Stimulated activated CD8-positive, alpha-beta memory T cell treated with anti-CD3 and anti-CD28 coated beads, Interleukin-12 subunit alpha, Interleukin-12 subunit beta, amount 100 ng/mL, for 1 hour (primary cell): ENCODE measurements at regions not wholly inside any gene's neighbourhood (a gene's known extent, or its start where the extent isn't known, plus 50 kb on each side); places are given as distances from the start of the nearest gene placed in this dataset.

ENCODE experiments used
- DNase-seq: peaks from one replicate; pipeline ENCODE4 v3.0.0-alpha.2; 2020; ENCODE audit warnings: low read depth

DNA sequence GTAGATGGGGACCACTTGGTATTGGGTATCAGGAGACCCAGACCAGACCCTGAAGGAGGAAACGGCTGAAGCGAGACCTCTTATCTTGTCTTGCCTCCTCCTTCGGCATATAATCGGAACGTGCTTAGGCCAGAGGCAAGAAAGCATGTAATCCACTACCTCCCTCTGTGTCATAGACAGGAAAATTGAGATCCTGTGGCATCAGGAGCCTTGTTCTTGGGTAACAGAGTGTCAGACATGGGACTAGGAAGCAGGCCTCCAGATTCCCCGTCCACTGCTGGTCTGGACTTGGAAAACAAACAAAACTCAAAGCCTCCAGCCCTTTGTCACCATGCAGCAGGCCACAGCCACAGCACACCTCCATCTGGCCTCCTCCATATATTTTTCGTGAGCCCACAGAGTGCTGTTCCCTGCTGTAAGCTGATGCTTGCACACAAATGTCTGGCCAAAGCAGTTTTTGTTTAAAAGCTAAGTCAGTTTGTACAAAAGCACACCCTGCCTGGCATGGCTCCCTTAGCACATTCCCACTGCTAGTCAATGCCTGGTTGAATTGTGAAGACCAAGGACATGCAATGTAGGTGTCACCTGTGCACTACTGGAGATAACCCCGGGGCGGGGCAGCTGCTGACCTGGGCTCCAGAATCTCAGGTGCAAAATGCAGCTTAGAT is 510.9 kb downstream of the RPS24 start:
- no peak for DNase-seq

DNA sequence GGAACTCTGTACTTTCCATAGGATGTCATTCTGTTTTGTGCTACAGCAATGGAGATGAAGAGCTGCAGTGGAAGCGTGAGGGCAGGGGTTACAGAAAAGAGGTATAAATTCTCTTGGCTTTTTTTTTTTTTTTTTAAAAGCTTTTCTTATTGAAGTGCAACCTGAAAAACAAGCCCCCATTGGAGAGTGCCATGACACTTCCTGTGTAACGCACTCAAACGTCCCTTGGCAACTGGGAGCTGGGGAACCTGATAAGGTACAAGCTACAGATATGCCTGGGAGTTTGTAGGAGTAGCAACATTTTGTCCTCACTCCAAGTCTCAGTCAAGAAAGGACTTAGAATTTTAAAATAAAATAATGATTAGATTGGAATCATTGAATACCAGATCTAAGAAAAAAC is 512.1 kb downstream of the RPS24 start:
- no peak for DNase-seq

DNA sequence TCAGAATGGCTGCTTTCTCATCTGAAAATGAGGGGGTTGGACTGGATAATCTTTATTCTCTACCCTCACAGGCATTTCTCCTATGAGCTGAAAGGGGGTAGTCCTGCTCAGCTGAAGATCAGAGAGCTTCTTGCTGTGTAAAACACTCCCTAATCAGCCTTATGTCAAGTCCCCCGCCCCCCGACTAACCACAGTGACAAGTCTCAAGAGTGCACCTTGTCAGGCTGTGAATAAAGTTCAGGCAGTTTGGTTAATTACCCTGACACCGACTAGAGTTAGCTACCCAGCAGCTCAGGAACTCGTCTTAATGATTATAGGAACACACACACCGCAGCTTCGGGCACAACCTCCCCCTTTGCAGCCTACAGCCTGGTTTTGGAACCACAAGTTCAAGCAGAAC is 513.7 kb downstream of the RPS24 start:
- no peak for DNase-seq

DNA sequence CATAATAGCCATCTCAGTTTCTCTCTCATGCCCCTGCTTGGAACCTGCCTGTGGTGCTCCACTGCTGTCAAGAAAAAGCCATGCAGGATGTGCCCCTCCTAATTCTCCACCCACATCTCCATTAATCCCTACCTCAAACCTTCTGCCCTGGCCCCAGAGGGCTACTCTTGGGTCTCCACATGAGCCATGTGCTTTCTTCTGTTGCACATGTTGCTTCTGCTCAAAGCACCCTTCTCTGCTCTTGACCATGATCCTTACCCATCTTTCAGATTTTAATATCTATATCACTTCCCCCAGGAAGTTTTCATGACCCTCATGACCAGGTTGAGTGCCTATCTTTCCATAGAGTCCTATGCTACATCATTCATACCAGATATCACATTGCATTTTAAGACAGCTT is 514.2 kb downstream of the RPS24 start:
- no peak for DNase-seq

DNA sequence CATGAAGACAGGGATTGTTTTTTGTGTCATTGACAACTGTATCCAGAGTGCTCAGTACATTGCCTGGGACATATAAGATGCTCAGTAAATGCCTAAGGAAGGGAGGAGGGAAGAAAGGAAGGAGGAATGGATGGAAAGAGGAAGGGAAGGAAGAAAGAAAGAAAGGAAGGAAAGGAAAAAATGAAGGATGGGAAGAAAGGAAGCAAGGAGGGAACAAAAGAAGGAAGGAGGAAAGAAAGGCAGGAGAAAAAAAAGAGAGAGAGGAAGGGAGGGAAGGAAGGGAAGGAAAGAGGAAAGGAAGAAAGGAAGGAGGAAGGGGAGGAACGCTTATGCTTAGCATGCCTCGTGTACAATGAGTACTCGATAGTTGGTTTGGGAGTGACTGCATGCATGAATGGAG is 514.7 kb downstream of the RPS24 start:
- DNase-seq, result no peak

DNA sequence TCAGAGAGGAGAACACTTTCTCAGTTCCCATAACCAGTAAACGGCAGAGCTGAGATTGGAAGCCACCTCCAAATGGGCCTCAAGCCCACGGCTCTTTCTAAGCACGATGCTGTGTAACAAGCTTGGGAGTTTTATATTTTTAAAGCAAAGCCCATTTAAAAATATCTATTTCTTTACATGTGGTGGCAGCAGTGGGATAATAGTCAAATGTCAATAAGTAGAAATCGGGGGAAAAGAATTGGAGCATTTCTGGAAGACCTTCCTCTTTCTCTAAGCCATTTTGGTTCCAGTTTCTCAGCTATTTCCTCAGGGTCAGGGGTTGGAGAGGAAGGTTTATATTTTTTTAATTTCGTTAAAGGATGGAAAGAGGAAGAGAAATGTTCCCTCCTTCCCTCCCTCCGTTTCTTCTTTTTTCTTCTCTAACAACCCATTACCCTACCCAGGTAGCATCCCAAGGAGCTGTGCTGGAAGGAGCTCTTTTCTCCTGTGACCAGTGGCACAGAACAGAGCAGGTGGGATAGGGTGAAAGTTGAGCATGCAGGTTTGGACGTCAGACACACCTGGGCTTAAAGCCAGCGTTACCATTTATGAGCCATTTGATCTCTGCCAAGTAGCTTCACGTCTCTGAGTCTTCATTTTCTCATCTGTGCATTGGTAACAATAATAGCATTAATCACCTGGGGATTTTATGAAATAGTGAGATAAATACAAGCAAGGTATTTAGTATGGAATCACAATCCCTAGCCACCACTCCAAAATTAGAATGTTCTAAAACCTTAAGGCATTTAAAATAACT is 515.7 kb downstream of the RPS24 start:
- DNase-seq, result no peak

DNA sequence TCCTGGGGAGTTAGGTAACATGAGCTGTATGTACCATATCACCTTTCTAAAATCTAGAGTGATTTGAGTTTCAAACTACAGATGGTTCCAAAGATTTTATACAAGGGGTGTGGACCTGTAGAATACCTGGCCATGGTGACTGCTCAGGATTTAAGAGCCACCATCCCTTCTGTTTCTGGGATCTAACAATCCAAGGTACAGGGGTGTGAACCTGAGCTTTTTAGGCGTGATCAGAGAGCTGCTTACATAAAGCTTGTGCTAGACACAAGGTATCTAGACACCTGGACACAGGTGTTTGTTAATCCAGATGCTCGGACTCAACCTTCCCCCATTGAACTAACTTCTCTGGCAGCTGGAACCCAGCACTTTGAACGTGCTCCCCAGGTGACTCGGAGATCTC is 516.4 kb downstream of the RPS24 start:
- DNase-seq, result no peak

DNA sequence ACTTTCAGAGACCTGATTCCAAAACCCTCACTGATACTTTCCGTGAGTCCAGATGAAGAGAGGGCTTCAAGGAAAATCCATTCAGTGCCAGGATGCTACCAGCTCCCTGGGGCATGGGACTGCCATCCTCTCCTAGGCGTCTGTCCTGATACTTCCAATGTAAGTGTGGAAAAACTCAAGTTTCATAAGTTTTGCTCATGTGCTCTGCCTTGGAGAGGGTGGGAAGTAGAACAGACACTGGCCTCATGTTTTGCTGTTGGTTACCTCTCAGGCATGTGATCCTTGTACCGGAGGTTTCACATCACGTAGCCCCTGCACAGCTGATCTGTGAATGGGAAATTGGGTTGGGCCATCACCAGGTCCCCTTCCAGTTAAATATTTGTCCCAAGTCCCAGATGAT is 517.1 kb downstream of the RPS24 start:
- no peak for DNase-seq

DNA sequence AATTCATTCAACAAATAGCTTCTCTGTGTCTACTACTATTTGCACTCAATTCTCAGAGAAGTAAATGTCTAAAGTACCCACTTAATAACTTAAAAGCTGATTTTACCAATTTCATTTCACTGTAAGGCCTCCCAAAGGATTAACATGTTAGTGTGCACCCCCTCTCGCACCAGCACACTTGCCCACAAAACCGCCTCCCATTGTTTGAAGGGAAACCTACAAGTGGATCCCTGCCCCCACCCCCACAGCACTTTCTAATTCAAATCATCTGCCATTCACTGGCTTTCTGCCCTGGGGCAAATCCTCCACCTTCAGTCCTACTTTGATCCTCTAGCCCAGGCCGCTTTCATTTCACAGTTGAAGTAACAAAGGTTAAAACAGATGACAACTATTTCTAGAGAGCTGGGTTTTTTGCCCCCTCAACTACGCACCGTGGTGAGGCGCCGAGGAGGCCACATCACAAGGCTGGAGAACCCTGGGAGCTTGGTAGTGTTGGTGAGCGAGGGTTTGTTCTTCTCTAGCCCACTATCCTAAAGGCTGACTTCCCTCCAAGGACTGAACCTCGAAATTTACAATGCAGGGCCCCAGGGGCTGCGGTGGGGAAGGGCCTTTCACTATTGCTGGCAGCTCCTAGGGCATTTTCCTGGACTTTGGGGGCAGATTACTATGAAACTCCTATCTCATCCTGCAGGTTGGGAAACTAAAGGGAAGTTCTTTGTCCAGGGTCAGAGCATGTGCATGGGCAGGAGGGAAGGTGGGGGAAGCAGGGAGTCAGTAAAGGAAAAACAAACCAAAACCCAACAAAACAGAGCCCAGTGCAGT is 517.4 kb upstream of the ZMIZ1 start:
- no peak for DNase-seq

DNA sequence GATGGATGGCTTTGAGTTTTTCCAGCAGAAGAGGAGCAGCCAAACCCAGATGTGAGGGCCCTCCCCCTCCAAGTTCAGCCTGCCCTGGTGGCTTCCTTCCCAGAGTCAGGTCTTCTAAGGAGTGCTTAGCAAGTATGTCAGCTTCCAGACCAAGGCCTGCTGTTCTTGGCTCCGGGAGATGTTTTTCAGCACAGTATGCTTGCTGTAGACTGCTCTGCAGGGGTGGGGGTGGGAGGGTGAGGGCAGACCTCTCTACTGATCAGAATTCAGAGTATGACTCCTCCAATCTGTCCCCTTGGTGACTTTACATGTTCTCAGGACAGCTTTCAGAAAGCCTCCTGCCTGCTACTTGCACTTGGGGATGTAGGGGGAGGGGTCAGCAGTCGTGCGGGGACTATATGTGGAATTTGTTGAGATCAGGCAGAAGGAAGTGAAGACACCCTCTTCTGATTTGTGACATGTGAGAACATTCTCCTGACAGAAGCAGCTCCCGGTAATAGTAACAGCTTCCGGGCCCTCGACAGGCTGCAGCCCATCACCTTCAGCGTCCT is 516.4 kb upstream of the ZMIZ1 start:
- DNase-seq, result no peak

DNA sequence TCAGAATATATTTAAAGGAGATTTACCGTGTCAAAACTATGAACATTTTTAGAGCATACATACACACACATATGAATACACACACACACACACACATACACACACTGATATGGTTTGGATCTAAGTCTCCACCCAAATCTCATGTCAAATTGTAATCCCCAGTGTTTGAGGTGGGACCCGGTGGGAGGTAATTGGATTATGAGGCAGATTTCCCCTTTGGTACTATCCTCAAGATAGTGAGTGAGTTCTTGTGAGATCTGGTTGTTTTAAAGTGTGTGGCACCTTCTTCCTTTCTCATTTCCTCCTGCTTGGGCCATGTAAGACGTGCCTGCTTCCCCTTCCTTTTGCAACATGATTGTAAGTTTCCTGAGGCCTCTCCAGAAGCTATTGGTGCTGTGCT is 515.0 kb upstream of the ZMIZ1 start:
- DNase-seq, result no peak

DNA sequence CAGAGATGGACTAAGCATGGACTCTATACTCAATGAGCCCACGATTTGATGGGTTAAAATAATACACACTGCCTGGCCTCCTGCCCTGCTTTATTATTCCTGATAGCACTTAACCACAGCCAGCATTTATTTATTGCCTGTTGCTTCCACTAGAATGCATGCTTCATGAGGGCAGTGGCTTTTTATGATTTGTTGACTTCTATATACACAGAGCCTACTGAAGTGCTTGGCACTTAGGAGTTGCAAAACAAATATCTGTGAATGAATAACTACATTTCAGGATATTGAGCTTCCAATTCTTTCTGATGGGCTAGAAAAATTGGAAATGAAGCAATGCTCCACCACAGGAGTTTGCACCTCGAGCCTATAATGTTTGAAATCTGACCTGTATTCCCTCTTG is 513.6 kb upstream of the ZMIZ1 start:
- no peak for DNase-seq

DNA sequence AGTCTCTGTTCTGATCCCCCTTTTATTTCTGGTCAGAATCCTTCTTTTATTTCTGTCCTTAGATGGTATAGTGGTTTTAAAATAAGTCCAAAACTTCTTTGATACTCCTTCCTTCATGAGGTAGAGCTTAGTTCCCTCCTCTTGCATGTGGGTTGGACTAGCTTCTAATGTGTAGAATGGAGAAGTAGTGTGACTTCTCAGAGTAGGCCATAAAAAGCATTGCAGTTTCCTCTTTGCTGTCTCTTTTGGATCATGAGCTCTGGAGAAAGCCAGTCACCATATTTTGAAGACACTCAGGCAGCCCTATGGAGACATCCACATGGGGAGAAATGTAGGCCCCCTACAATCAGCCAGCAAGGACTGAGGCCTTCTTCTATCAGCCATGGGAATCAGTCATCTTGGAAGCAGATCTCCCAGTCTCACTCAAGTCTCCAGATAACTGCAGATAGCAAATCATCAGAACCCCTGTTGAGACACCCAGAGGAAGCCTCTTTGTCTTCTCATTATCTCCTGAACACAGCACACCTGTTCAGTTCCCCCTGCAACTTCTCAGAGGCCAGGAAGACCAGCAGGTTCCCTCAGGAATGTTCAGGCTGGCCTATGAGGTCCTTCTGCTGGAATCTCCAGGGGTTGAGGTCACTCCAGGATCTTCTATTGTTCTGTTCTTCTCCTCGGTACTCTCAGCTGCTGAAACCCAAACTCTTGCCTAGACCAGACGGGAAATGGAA is 511.9 kb upstream of the ZMIZ1 start:
- DNase-seq, result no peak

DNA sequence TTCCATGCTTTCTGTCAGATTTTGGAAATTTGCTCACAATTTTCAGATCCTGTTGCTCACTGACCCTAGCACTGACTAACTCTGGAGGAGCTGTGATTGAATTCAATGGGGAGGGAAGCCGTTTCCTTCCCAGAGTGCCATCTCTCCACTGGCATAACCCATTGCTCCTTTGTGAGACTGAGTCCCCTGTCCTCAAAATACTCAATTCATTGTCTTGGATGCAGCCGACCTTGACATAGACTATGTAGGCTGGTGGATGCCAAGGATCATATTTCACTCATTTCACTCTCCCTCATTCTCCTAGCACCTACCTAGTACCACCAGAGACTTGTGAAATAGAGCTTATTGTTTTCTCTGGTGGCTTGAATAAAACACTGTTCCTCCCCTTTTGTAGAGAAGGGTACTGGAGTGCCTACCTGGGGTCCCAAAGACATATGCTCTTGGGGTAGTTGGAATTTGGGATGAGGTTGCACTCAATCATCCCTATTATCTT is 511.3 kb upstream of the ZMIZ1 start:
- no peak for DNase-seq

DNA sequence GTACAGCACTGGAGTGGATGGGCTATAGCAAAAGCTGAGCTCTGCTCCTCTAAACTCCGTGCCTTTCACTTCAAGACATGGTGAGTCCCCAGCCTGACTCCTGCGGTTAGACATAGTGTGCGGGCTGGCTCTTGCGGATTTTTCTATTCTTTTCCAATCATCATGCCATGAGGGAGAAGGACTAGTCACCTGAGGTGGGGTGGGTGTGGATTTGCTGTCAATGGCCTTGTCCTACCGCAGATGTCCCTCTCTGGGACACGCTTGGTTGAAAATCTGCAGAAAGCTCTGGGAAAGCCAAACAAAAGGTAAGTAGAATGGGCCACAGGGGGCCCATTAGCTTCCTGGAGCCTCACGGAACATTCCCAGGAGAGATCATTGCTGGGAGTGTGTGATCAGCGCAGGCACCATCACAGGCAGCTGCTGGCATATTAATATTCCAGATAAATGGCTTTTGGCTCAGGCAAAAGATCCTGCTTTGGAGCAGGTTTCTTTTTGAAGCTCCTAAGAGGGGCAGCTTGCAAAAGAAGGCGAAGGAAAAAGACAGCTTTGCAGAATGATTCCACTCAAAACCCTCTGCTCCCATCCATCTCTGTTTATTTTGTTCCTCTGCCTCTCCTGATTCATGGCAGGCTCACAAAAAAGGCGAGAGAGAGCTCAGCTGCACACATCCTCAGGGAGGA is 509.0 kb upstream of the ZMIZ1 start:
- no peak for DNase-seq

DNA sequence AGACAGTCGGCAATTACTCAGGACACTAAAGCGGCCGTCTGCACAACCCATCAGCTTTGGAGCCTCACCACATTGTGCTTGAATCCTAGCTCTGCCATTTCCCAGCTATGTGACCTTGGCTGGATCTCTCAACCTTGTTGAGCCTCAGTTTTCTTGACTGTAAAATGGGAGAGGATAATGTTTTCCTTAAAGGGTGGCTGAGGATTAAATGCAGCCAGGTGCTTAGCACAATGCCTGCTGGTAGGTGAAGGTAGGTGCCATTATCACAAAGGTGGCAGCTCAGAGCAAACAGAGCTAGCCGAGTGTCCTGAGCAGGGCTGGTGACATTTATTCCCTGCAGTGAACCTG is 508.5 kb upstream of the ZMIZ1 start:
- DNase-seq, result no peak

DNA sequence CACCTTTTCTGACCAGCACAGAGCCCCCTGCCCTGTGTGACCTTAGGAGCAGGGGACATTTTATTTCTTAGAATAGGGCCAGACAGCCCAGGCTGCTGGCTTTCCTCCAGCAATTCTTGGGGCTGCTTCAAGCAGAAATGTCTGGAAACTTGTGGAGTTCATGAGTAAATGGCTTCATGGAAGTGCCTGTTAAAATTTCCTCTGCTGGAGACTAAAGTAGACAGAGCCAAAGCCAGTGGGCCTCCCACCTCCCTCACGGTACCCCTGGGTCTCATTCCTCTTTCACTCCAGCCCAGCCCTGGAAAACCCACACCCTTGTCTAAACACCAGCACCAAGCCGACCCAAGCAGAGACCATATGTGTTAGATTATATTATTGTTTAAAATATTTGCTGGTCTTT is 505.5 kb upstream of the ZMIZ1 start:
- DNase-seq, result no peak

DNA sequence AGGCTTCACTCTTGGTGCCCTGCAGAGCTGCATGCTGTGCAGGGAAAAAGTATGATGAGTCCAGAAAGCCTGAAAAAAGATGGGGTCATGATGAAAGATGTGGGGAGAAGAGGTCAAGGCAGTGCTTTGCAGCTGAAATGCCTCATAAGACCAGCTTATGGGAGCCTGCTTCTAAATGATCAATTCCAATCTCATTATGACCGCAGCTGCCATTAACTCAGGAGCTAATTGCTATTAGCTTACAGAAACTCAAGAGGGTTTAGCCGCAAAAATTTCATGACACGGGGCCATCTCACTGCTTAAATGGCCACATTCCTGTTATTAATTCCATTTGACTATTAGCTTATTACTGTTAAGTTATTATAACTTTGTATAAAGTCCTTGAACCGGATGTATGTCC is 502.9 kb upstream of the ZMIZ1 start:
- no peak for DNase-seq

DNA sequence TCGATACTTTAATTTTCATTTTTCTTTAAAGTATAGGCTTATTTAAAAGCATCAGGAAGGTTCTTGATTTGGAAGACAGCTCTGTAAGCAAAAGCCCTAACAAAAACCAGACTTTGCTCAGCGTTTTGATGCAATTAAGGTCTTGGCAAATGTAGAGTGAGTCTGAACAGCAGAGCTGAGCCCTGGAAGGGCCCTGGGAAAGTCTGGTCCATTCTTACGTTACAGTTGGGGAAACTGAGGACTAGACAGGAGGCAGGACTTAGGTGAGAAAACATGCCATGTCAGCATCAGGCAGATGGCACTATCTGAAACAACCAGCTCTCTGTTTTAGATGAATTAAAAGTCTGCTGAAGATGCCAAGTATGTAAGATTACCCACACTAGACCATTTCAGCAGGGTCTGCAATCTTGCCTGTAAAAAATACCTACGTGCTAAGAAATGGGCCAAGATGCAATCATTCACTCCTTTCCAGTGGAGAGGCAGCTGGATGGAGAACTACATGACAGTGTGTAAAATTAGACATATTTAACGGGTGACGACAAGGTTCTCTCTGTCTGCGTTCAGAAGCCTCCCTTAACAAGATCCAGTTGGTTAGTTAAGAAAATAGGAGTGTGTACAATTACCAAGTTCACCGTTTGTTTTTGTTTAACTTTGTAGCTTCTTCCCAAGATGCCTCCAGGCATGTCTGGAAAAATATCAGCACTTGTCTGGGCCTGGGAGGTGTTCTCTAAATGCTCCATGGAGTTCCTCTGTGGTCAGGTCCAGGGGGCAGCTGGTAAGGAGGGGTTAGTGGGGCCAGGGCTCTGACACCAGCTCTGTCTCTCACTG is 502.3 kb upstream of the ZMIZ1 start:
- DNase-seq, result no peak

DNA sequence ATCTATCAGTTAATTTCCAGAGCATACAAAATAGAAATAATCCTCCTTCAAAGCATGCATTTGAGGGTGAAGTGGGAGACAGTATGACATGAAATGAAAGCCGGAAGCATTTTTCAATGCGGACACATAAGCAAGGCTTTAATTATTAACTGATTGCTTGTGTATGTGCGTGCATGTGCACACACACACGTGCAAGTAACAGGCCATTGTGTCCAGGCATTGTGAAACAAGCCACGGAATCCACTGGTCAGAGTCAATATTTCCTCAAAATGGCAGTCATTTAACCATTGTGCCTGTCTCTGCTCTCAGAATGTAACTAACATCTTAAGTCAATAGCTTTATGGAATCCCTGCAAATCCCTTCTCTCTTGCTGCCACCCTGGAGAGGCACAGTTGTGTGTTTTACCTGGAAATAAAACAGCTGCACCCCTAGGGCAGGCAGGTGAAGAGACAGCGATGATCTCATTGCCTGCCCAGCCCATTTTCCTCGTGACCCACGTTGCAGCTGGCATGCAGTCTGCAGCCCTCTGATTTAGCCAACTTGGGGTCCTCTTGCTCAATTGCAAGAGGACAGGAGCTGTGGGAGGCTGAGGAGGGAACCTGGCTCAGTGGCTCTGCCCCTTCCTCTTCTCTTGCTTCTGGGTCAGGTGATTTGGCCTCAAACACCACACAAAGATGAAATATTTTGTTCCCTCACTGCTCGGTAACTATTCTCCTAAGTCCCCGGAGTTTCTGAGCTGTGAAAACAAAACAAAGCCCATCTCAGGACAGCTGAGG is 500.9 kb upstream of the ZMIZ1 start:
- no peak for DNase-seq
